DMS114 treated with DMSO at 0.1 percent for 48 hours (cell line): ENCODE measurements at regions not wholly inside any gene's neighbourhood (a gene's known extent, or its start where the extent isn't known, plus 50 kb on each side); places are given as distances from the start of the nearest gene placed in this dataset.
"Not testable (repeated sequence)": the region's sequence is repeated elsewhere in the genome, so short reads cannot be mapped to it uniquely, and the experiment has no call there.

Experiments
- DNase-seq: peaks from one replicate; lab custom pipeline; 2025; ENCODE audit not compliant: unreplicated experiment; lab: John Stamatoyannopoulos, UW

DNA sequence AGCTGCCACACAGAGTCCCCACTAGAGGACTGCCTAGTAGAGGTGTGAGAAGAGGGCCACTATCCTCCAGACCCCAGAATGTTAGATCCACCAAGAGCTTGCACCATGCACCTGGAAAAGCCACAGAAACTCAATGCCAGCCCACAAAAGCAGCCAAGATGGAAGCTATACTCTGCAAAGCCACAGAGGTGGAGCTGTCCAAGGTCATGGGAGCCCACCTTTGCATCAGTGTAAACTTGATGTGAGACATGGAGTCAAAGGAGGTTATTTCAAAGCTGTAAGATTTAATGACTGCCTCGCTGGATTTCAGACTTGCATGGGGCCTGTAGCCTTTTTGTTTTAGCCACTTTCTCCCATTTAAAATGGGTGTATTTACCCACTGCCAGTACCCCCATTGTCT lies 1030.1 kb upstream of the GRIA3 start:
- DNase-seq, result no peak

DNA sequence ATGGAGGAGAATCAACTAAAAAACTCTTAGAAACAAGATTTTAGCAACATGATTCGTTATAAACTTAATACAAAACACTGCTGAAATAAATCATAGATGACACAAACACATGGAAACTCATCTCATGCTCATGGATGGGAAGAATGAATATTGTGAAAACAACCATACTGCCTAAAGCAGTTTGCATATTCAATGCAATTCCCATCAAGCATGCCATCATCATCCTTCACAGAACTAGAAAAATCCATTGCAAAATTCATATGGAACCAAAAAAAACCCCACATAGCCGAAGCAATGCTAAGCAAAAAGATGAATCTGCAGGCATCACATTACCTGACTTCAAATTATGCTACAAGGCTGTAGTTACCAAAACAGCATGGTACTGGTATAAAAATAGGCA lies 1015.8 kb upstream of the GRIA3 start:
- DNase-seq, result no peak

GRCh38 chrX:122184791-122185190 lies 999.3 kb upstream of the GRIA3 start:
- no peak for DNase-seq

GRCh38 chrX:122187069-122187713 lies 996.9 kb upstream of the GRIA3 start:
- DNase-seq, result no peak

GRCh38 chrX:122188751-122189150 lies 995.3 kb upstream of the GRIA3 start:
- no peak for DNase-seq

- DNase-seq, result no peak
Measured at GRCh38 chrX:122196343-122196742, 987.7 kb upstream of the GRIA3 start.

DNA sequence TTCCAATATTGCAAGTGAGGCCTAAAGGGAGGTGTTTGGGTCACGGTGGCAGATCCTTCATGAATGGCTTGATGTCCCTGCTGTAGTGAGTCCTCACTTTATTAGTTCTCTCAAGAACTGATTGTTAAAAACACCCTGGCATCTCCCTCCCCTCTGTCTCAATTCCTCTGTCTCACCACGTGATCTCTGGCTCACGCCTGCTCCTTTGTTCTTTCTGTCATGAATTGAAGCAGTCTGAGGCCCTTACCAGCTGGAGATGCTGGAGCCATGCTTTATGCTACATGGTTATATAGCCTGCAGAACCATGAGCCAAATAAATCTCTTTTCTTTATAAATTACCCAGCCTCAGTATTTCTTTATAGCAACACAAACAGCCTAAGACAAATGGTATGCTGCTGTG lies 980.7 kb upstream of the GRIA3 start:
- DNase-seq, result no peak

- no peak for DNase-seq
Measured at GRCh38 chrX:122218666-122219065, 965.4 kb upstream of the GRIA3 start.

DNA sequence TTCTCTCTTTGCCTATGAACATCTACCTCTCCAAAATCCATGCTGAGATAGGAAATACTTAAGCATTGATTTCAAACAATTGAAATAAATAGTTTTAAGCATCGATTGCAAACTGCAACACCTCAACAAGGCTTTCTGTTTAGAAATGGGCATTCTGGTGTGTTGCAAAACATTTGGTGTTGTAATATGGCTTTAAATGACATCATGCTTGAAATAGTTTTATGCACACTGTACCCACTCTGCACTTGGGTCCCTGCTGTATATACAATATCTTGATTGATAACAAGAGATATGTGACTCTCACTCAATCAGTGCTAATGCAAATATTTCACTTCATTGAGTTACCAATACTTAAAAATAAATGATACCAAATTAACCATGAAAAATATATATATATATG lies 964.9 kb upstream of the GRIA3 start:
- DNase-seq, result no peak

DNA sequence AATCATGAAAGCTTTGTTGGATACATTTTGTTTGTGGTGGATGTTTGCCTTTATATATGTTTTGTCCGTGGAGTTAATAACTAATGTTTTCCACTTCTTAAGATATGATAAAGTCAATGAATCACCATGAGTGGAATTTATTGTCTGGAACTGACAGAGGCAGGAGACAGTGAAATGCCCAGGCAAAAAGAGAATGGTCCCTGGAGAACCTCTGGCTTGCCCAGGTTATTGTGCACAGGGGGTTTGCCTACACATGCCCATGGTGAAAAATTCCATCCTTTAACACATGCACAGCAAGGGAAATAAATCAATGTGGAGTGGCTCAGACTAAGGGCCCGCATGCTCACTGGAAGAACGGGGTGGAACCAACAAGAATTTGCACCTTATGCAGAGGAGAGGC lies 964.3 kb upstream of the GRIA3 start:
- no peak for DNase-seq

DNA sequence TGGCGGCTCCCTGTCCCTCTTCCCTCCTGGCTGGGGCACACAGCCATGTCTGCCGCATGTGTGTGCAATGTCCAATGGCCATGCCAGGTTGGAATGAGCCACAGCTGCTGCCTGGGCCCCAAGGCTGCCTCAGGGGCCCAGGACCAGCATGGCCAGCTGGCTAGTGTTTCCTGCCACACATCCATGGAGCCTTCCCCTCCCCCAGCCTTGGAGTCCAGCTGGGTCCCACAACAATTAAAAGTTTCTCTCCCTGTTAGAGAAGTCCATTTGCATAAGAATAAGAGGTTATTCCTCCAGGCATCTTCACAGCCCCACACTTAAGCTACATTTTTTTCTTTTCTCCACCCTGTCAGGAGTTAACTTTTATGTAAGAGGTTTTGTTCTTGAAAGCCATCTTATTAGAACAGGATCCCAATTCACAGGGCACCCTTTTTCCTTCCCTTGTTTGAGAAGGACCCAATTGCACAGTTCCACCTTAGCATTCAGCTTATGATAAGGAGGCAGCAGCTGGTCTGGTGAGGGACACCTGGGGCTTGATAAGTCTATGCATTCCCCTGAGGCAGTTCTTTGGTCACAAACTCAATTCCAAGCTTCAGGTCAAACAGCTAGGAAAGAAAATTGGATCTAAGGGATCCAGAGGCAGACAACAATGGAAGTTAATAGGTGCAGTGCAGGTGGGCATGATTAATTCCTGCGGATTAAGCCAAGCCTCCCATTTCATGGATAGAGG lies 963.3 kb upstream of the GRIA3 start:
- no peak for DNase-seq

- DNase-seq, result not testable (repeated sequence)
Measured at GRCh38 chrX:122221810-122222209, 962.3 kb upstream of the GRIA3 start.

DNA sequence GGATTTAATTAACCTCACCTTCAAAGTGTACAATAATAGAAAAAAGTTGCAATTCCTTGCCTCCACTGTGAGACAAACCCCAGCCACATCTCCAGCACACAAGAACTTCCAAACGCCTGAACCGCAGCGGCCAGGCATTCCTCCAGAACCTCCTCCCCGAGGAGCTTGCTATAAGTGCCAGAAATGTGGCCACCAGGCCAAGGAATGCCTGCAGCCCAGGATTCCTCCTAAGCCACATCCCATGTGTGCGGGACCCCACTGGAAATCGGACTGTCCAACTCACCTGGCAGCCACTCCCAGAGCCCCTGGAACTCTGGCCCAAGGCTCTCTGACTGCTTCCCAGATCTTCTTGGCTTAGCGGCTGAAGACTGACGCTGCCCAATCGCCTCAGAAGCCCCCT lies 959.9 kb upstream of the GRIA3 start:
- DNase-seq, result not testable (repeated sequence)

- no peak for DNase-seq
Measured at GRCh38 chrX:122238801-122239200, 945.3 kb upstream of the GRIA3 start.

DNA sequence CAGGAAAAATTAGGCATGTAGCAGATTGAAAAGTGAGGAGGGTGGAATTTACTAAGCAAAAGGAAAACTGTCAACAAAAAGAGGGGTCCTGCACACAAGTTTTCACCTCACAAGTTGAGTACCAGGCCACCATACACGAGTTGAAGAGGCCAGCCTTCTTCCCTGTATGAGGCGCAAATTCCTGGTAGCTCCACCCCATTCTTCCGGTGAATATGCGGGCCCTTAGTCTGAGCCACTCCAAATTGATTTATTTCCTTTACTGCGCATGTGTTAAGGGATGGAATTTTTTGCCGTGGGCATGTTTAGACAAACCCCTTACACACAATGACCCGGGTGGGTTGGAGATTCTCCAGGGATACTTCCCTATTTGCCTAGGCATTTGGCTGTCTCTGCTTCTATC lies 942.1 kb upstream of the GRIA3 start:
- no peak for DNase-seq

DNA sequence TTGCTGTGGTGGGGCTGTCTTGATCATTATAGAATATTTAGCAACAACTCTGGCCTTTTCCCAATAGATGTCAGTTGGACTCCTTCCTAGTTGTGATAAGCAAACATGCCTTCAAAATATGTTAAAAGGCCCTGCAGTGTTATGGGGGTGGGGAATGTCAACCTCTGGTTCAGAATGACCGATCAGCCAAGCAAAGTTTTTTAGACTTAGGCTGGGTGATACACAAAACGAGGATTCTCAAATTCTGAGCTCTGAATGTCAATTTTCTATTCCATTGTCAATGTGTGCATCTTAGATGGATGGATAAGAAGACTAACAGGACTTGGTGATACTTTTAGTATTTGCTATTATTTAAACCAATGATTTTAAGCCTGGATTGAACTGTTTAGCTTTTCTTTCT lies 940.0 kb upstream of the GRIA3 start:
- no peak for DNase-seq

GRCh38 chrX:122245175-122245574 lies 938.9 kb upstream of the GRIA3 start:
- DNase-seq, result no peak

DNA sequence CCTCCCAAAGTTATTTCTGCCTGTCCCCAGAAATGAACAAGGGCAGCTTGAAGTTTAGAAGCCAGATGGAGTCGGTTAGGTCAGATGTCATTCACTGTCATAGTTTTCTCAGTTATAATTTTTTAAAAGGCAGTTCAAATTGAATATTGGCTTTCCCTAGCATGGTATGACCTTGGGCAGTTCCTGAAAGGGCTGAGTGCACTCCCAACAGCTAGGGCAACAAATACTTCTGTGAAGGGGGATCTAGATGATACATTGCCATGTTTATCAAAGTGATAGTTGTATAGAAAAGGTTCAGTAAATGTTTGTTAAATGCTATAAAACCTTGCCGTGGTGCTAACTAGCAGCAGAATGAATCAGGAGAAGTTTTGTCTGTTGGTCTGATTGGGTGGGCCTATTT lies 938.1 kb upstream of the GRIA3 start:
- no peak for DNase-seq

DNA sequence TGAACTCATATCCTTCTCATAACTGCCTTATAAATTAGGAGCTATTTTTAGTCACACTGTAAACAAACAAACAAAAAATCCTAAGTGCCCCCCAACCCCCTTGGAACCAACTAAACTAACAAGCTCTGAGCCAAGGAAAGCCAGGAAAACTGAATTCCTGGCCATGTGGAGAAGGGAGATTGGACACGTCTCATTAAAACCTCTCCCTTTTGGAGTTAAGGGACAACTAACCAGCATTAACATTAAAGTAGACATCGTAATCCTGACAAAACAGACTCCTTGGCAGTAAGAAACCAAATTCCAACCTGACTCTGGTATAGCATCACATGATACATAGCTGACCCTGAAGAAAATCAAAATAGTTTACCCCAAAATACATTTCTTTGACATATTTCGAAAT lies 937.1 kb upstream of the GRIA3 start:
- no peak for DNase-seq

- DNase-seq, result no peak
Measured at GRCh38 chrX:122248681-122249080, 935.4 kb upstream of the GRIA3 start.

GRCh38 chrX:122252454-122252853 lies 931.6 kb upstream of the GRIA3 start:
- DNase-seq, result no peak

- no peak for DNase-seq
Measured at GRCh38 chrX:122268353-122268752, 915.7 kb upstream of the GRIA3 start.

DNA sequence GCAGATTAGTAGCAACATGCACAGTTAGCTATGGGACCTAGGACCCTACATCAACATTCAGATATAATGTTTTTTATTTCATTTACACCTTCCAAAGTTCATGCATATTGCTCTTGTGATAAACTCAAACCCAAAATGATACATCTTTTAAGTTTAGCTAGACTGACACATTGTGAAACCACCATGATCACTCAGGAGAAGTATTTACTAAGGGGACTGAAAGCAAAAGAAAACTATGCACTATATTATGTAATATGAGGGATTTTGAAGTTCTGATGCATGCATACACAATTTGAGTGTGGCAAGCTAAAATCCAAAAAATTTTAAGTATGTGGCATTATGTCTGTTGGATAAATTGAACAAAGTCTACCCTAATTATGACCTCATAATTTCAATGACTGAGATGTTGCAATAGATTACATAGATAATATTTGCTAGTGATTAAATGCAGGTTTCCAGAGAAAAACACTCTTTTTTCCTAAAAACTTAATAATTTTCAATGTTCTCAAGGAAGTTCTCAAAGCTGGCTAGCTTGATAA lies 914.8 kb upstream of the GRIA3 start:
- no peak for DNase-seq
